HFFc6 (cell line): ENCODE measurements at regions not wholly inside any gene's neighbourhood (a gene's known extent, or its start where the extent isn't known, plus 50 kb on each side); places are given as distances from the start of the nearest gene placed in this dataset.

Experiments
- DNase-seq: peaks from one replicate; pipeline ENCODE4 v3.0.0-alpha.2; 2018
- H3K27ac Mint-ChIP-seq: 2 replicates; pipeline ENCODE4 v1.8.0; 2020; ENCODE audit warnings: mild to moderate bottlenecking, mixed read lengths
- H3K27me3 Mint-ChIP-seq: 2 replicates; pipeline ENCODE4 v1.8.0; 2021; ENCODE audit warnings: mild to moderate bottlenecking, moderate library complexity, mixed read lengths; ENCODE audit not compliant: insufficient read depth
- H3K36me3 Mint-ChIP-seq: 2 replicates; pipeline ENCODE4 v1.8.0; 2021; ENCODE audit warnings: low read depth, mixed read lengths
- H3K4me1 Mint-ChIP-seq: 2 replicates; pipeline ENCODE4 v1.8.0; 2020; ENCODE audit warnings: low read depth, mixed read lengths
- H3K4me3 Mint-ChIP-seq: 2 replicates; pipeline ENCODE4 v1.8.0; 2020; ENCODE audit warnings: mild to moderate bottlenecking, moderate library complexity, mixed read lengths
- H3K9me3 Mint-ChIP-seq: 2 replicates; pipeline ENCODE4 v1.8.0; 2020; ENCODE audit warnings: mild to moderate bottlenecking, mixed read lengths
- CTCF ChIP-seq: fragments of 200-600 bp; sonication (generic); IDR thresholded peaks from 2 replicates; pipeline ENCODE4 v1.5.0; 2021; ENCODE audit warnings: antibody characterized with exemption, mild to moderate bottlenecking

- no peak for TF ChIP-seq CTCF
- Mint-ChIP-seq H3K9me3 (no peaks in the 10 kb centered on the region), H3K27ac (no peak overlapping the region), H3K4me3 (no peak overlapping the region), H3K27me3 (no peaks in the 10 kb centered on the region; the same call in 1 of the 2 replicates), H3K36me3 (no peaks in the 10 kb centered on the region), H3K4me1 (no peaks in the 10 kb centered on the region)
- no peak for DNase-seq
Measured at GRCh38 chr5:89067362-89067761, 184.4 kb upstream of the MEF2C start.

- Mint-ChIP-seq H3K27me3 (no peaks in the 10 kb centered on the region; the same call in 1 of the 2 replicates), H3K27ac (no peak overlapping the region), H3K9me3 (no peaks in the 10 kb centered on the region), H3K4me1 (no peaks in the 10 kb centered on the region), H3K4me3 (no peak overlapping the region), H3K36me3 (no peaks in the 10 kb centered on the region)
- TF ChIP-seq CTCF = no peak
- DNase-seq = no peak
Measured at GRCh38 chr5:89065919-89066318, 182.9 kb upstream of the MEF2C start.

GRCh38 chr5:89064736-89065135, 181.8 kb upstream of the MEF2C start:
- Mint-ChIP-seq H3K4me1 (no peaks in the 10 kb centered on the region), H3K27me3 (no peaks in the 10 kb centered on the region; the same call in 1 of the 2 replicates), H3K36me3 (no peaks in the 10 kb centered on the region), H3K27ac (no peak overlapping the region), H3K9me3 (no peaks in the 10 kb centered on the region), H3K4me3 (no peak overlapping the region)
- no peak for TF ChIP-seq CTCF
- DNase-seq = no peak

- H3K9me3 Mint-ChIP-seq = no peaks in the 10 kb centered on the region
- H3K4me3 Mint-ChIP-seq = no peak overlapping the region
- no peak overlapping the region for H3K27ac Mint-ChIP-seq
- no peak for DNase-seq
- no peaks in the 10 kb centered on the region for H3K4me1 Mint-ChIP-seq
- no peaks in the 10 kb centered on the region for H3K36me3 Mint-ChIP-seq
- H3K27me3 Mint-ChIP-seq = no peaks in the 10 kb centered on the region; the same call in 1 of the 2 replicates
- no peak for TF ChIP-seq CTCF
Measured at GRCh38 chr5:89064054-89064453, 181.1 kb upstream of the MEF2C start.

- Mint-ChIP-seq H3K27me3 (no peaks in the 10 kb centered on the region; the same call in 1 of the 2 replicates), H3K4me1 (no peaks in the 10 kb centered on the region), H3K4me3 (no peak overlapping the region), H3K9me3 (no peaks in the 10 kb centered on the region), H3K36me3 (no peaks in the 10 kb centered on the region), H3K27ac (no peak overlapping the region)
- DNase-seq = no peak
- TF ChIP-seq CTCF = no peak
Measured at GRCh38 chr5:89060768-89061167, 177.8 kb upstream of the MEF2C start.

GRCh38 chr5:89059274-89059673, 176.3 kb upstream of the MEF2C start:
- no peak for DNase-seq
- no peak overlapping the region for H3K4me3 Mint-ChIP-seq
- H3K36me3 Mint-ChIP-seq = no peaks in the 10 kb centered on the region
- no peaks in the 10 kb centered on the region; the same call in 1 of the 2 replicates for H3K27me3 Mint-ChIP-seq
- no peak overlapping the region for H3K27ac Mint-ChIP-seq
- no peak for TF ChIP-seq CTCF
- H3K4me1 Mint-ChIP-seq = no peaks in the 10 kb centered on the region
- H3K9me3 Mint-ChIP-seq = no peaks in the 10 kb centered on the region
